Umbilical cord (tissue), 1 donor: ENCODE measurements at regions not wholly inside any gene's neighbourhood (a gene's known extent, or its start where the extent isn't known, plus 50 kb on each side); places are given as distances from the start of the nearest gene placed in this dataset.

Experiments used
- DNase-seq: peaks from one replicate; pipeline ENCODE4 v3.0.0-alpha.2; 2015; ENCODE audit warnings: low spot score

GRCh38 chr21:26739189-26739588 is 106.0 kb downstream of the ADAMTS1 start:
- DNase-seq: no peak

- no peak for DNase-seq
These were observed 108.8 kb downstream of the ADAMTS1 start for GRCh38 chr21:26736449-26736848.

- peak; percentile 57 for DNase-seq
These were observed 112.6 kb downstream of the ADAMTS1 start for GRCh38 chr21:26732432-26733221.

GRCh38 chr21:26719750-26720149 is 125.5 kb downstream of the ADAMTS1 start:
- DNase-seq: no peak

GRCh38 chr21:26717146-26717739 is 128.0 kb downstream of the ADAMTS1 start:
- peak; percentile 41 for DNase-seq

- DNase-seq: peak; percentile 32
These were observed 129.2 kb downstream of the ADAMTS1 start for GRCh38 chr21:26715878-26716506.

GRCh38 chr21:26715116-26715515 is 130.1 kb downstream of the ADAMTS1 start:
- DNase-seq: no peak

- DNase-seq: no peak
These were observed 135.1 kb downstream of the ADAMTS1 start for GRCh38 chr21:26710155-26710554.

- no peak for DNase-seq
These were observed 136.0 kb upstream of the CYYR1 start for GRCh38 chr21:26709090-26709489.

GRCh38 chr21:26708223-26708800 is 135.2 kb upstream of the CYYR1 start:
- no peak for DNase-seq

GRCh38 chr21:26707246-26707645 is 134.2 kb upstream of the CYYR1 start:
- DNase-seq: no peak

- no peak for DNase-seq
These were observed 125.3 kb upstream of the CYYR1 start for GRCh38 chr21:26698416-26698815.

- no peak for DNase-seq
These were observed 118.3 kb upstream of the CYYR1 start for GRCh38 chr21:26691416-26691815.

- no peak for DNase-seq
These were observed 113.6 kb upstream of the CYYR1 start for GRCh38 chr21:26686705-26687104.

- DNase-seq: no peak
These were observed 113.2 kb upstream of the CYYR1 start for GRCh38 chr21:26686278-26686677.

GRCh38 chr21:26684889-26685288 is 111.8 kb upstream of the CYYR1 start:
- no peak for DNase-seq

- no peak for DNase-seq
These were observed 110.9 kb upstream of the CYYR1 start for GRCh38 chr21:26683996-26684395.

GRCh38 chr21:26679284-26679683 is 106.2 kb upstream of the CYYR1 start:
- no peak for DNase-seq

GRCh38 chr21:26674323-26674722 is 101.2 kb upstream of the CYYR1 start:
- DNase-seq: no peak

GRCh38 chr21:26669215-26669764 is 96.2 kb upstream of the CYYR1 start:
- no peak for DNase-seq

- DNase-seq: no peak
These were observed 86.7 kb upstream of the CYYR1 start for GRCh38 chr21:26659757-26660156.

- no peak for DNase-seq
These were observed 86.1 kb upstream of the CYYR1 start for GRCh38 chr21:26659182-26659581.
